Neural cell (in vitro differentiated cells): ENCODE measurements at regions not wholly inside any gene's neighbourhood (a gene's known extent, or its start where the extent isn't known, plus 50 kb on each side); places are given as distances from the start of the nearest gene placed in this dataset.

Experiments
- EZH2 ChIP-seq: fragments of 200-600, 300-800 bp; shearing (Covaris generic), sonication (generic); IDR thresholded peaks from 2 replicates; pipeline ENCODE4 v1.6.1; 2014; ENCODE audit warnings: antibody characterized with exemption, low read length, borderline replicate concordance, mild to moderate bottlenecking; ENCODE audit not compliant: insufficient read depth, poor library complexity, severe bottlenecking
- TF ChIP-seq, protein P1 (sequence below): fragments of 450-650 bp; IDR thresholded peaks from 2 replicates; pipeline ENCODE4 v1.5.1; 2014; ENCODE audit warnings: antibody characterized with exemption, mild to moderate bottlenecking, moderate library complexity; ENCODE audit not compliant: poor library complexity, severe bottlenecking

DNA sequence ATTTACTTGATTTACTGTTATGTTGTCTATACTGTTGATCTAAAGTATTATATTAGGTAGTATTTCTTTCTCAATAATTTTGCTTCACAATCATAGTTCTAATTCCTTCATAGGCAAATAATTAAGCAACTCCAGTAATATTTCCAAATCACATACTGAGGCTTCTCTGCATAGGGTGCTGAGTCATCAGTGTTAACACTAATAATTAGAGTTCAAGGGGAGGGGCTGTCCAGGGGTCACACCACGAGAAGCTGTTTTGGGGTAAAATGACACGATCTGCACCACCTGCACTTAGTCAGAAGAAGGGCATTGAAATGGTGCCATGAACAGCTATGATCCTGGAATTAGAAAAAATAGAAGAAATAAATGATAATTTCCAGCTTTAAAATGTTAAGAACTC, 1230.9 kb upstream of the SLC10A2 start:
- TF ChIP-seq, protein P1, sequence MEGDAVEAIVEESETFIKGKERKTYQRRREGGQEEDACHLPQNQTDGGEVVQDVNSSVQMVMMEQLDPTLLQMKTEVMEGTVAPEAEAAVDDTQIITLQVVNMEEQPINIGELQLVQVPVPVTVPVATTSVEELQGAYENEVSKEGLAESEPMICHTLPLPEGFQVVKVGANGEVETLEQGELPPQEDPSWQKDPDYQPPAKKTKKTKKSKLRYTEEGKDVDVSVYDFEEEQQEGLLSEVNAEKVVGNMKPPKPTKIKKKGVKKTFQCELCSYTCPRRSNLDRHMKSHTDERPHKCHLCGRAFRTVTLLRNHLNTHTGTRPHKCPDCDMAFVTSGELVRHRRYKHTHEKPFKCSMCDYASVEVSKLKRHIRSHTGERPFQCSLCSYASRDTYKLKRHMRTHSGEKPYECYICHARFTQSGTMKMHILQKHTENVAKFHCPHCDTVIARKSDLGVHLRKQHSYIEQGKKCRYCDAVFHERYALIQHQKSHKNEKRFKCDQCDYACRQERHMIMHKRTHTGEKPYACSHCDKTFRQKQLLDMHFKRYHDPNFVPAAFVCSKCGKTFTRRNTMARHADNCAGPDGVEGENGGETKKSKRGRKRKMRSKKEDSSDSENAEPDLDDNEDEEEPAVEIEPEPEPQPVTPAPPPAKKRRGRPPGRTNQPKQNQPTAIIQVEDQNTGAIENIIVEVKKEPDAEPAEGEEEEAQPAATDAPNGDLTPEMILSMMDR = no peak
- TF ChIP-seq EZH2 = no peak
